HL-60 (cell line): ENCODE measurements at regions not wholly inside any gene's neighbourhood (a gene's known extent, or its start where the extent isn't known, plus 50 kb on each side); places are given as distances from the start of the nearest gene placed in this dataset.

Experiments
- DNase-seq, 2 experiments: peaks; one replicate each; pipeline ENCODE4 v3.0.0-alpha.2; 2010 to 2020; ENCODE audit warnings: low read depth in 1 of 2, low spot score in 1 of 2
- H3K27ac ChIP-seq: fragments of 250-450 bp; sonication (Bioruptor Pico); replicated peaks from 2 replicates; pipeline ENCODE4 v1.5.1; 2020; ENCODE audit warnings: mild to moderate bottlenecking, moderate library complexity
- H3K27me3 ChIP-seq: fragments of 250-450 bp; sonication (Bioruptor Pico); 2 replicates; pipeline ENCODE4 v1.5.1; 2021; ENCODE audit warnings: mild to moderate bottlenecking, moderate library complexity; ENCODE audit not compliant: insufficient read depth, poor library complexity, severe bottlenecking
- H3K4me3 ChIP-seq: replicated peaks from 2 replicates; pipeline ENCODE4 v1.5.1; 2011; ENCODE audit warnings: mild to moderate bottlenecking, control low read depth, low read length; ENCODE audit not compliant: insufficient read depth
- CTCF ChIP-seq: IDR thresholded peaks from one replicate; pipeline ENCODE4 v1.5.1; 2011; ENCODE audit warnings: low read length, control low read depth, inconsistent platforms; ENCODE audit not compliant: insufficient read depth
- GABPA ChIP-seq: IDR thresholded peaks from 2 replicates; pipeline ENCODE4 v1.6.1; 2012; ENCODE audit warnings: low read depth
- POLR2AphosphoS5 ChIP-seq: IDR thresholded peaks from 2 replicates; pipeline ENCODE4 v1.6.1; 2012; ENCODE audit warnings: low read depth
- REST ChIP-seq: IDR thresholded peaks from 2 replicates; pipeline ENCODE4 v1.6.1; 2012; ENCODE audit warnings: low read depth; ENCODE audit not compliant: insufficient replicate concordance
- SPI1 ChIP-seq: IDR thresholded peaks from 2 replicates; pipeline ENCODE4 v1.6.1; 2012; ENCODE audit warnings: low read depth, mild to moderate bottlenecking, borderline replicate concordance

DNA sequence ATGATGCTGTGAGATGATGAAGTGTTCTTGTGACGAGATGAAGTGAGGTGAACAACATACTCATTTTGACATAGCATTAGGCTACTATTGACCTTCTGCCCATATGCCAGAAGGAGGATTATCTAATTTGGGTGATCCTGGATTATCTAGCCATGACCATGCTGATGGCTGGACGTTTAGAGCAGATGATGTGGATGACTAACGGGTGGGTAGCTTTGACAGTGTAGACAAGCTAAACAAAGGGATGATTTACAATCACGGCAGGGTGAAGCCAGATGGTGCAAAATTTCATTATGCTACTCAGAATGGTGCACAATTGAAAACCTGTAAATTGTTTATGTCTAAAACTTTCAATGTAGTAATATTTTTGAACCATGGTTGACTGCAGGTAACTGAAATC is 2403.4 kb upstream of the ACO1 start:
- H3K27me3 ChIP-seq: no peaks in the 10 kb centered on the region
- no peak overlapping the region for H3K4me3 ChIP-seq
- DNase-seq: no peak
- no peak overlapping the region for H3K27ac ChIP-seq
- TF ChIP-seq SPI1 (no peak), GABPA (no peak), CTCF (no peak), POLR2AphosphoS5 (no peak), REST (no peak)

GRCh38 chr9:29999645-30000044 is 2384.8 kb upstream of the ACO1 start:
- Histone ChIP-seq H3K4me3 (no peak overlapping the region), H3K27ac (no peak overlapping the region), H3K27me3 (no peaks in the 10 kb centered on the region)
- DNase-seq: no peak
- no peak for TF ChIP-seq SPI1
- no peak for TF ChIP-seq GABPA
- TF ChIP-seq CTCF: no peak
- no peak for TF ChIP-seq REST
- TF ChIP-seq POLR2AphosphoS5: no peak

DNA sequence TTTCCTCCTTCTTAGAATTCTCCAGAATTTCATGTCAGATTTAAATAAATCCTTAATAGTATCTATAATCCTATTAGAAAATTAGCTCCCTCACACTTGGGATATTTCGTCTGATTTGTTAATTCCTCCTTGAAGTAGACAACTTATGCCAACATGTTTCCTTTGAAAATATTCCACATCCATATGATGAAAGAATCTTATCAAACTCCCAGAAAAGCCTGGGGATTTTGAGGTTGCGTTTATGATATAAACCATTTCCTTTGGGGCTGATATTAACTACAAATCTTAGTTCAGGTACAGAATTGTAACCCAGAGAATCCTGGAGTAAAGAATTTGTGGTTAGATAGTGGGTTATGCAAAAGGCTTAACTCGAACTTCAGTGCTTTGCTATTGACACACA is 2373.8 kb upstream of the ACO1 start:
- Histone ChIP-seq H3K27ac (no peak overlapping the region), H3K4me3 (no peak overlapping the region), H3K27me3 (no peaks in the 10 kb centered on the region)
- TF ChIP-seq REST (no peak), GABPA (no peak), SPI1 (no peak), POLR2AphosphoS5 (no peak), CTCF (no peak)
- DNase-seq: no peak
